ENCODE measurements at regions not wholly inside any gene's neighbourhood (a gene's known extent, or its start where the extent isn't known, plus 50 kb on each side); places are given as distances from the start of the nearest gene placed in this dataset.

DNA sequence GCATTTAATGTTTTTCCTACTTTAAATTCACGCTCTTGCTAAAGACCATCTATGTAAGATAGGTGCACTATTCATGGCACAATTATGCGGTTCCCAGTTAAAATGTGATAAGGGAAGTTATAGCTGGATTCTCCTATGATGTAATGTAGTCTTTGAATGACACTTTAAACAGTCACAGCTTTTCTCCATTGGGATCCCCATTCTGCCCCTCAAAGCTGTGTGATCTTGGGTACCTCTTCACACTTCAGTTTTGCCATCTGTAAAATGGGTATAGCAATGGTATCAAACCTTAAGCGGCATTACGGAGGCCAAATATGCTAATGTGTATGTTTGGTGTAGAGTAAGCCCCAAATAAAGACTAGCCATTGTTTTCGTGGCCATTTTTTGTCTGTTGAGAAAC lies 64.7 kb upstream of the ZNF217 start:
- DNase-seq = no peak
- peaks cover 0 to 36% (median 22%) of the 10 kb centered on the region in 4 donors for H3K4me1 ChIP-seq
- H3K27ac ChIP-seq = peak overlapping the region in 1 of 2 donors; percentile 61
- H3K27me3 ChIP-seq = no peaks in the 10 kb centered on the region
- no peaks in the 10 kb centered on the region for H3K36me3 ChIP-seq
- no peak overlapping the region for H3K4me3 ChIP-seq
- no peaks in the 10 kb centered on the region for H3K9me3 ChIP-seq
- intact Hi-C loops (cut with DNase I; ENCODE audit: low total_unique reads) = no loop called here
- TF ChIP-seq, protein P1, sequence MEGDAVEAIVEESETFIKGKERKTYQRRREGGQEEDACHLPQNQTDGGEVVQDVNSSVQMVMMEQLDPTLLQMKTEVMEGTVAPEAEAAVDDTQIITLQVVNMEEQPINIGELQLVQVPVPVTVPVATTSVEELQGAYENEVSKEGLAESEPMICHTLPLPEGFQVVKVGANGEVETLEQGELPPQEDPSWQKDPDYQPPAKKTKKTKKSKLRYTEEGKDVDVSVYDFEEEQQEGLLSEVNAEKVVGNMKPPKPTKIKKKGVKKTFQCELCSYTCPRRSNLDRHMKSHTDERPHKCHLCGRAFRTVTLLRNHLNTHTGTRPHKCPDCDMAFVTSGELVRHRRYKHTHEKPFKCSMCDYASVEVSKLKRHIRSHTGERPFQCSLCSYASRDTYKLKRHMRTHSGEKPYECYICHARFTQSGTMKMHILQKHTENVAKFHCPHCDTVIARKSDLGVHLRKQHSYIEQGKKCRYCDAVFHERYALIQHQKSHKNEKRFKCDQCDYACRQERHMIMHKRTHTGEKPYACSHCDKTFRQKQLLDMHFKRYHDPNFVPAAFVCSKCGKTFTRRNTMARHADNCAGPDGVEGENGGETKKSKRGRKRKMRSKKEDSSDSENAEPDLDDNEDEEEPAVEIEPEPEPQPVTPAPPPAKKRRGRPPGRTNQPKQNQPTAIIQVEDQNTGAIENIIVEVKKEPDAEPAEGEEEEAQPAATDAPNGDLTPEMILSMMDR (IDR thresholded peaks at IDR 0.05) = no peak

DNA sequence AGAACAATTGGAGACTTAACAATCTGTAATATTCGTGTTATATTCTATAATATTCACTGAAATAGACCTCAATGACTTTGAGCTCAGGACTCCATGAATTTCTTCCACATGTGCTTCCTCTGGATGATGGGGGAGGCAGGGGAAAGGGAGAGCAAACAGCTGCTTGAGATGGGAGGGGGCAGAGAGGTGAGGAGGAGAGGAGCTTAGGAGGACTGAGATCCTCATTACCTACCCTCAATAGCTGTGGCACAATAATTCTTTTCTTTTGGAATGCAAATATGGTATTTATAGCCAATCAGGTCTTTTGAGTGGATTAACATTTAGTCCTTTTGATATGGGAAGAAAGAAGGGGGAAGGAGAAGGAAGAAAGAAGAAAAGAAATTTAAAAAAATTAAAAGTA lies 64.1 kb upstream of the ZNF217 start:
- Histone ChIP-seq H3K4me3 (no peak overlapping the region), H3K36me3 (no peaks in the 10 kb centered on the region), H3K27ac (peak overlapping the region; percentile 3 to 61), H3K4me1 (peaks cover 0 to 36% (median 22%) of the 10 kb centered on the region in 4 donors), H3K9me3 (no peaks in the 10 kb centered on the region), H3K27me3 (no peaks in the 10 kb centered on the region)
- intact Hi-C loops (cut with DNase I; ENCODE audit: low total_unique reads) = no loop called here
- TF ChIP-seq, protein P1 (IDR thresholded peaks at IDR 0.05) = no peak
- no peak for DNase-seq

DNA sequence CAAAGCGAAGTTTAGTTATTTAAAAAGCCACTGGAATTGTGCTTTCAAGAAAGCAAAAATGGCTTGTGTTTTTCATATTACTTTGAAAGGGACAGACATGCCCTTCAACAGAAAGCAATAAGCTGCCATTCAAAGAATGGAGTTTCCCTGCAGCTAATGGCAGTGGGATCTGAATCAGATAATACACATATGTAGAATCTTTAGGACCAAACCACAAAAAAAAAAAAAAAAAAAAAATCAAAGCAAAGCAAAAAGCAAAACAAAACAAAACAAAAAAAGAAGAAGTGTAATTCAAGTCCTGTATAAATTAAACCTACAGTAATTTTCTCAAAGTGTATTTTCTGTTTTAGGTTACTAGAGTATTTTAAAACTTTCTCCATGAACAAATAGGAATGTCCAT lies 63.6 kb upstream of the ZNF217 start:
- peaks cover 0 to 38% (median 22%) of the 10 kb centered on the region in 4 donors for H3K4me1 ChIP-seq
- intact Hi-C loops (cut with DNase I; ENCODE audit: low total_unique reads) = no loop called here

DNA sequence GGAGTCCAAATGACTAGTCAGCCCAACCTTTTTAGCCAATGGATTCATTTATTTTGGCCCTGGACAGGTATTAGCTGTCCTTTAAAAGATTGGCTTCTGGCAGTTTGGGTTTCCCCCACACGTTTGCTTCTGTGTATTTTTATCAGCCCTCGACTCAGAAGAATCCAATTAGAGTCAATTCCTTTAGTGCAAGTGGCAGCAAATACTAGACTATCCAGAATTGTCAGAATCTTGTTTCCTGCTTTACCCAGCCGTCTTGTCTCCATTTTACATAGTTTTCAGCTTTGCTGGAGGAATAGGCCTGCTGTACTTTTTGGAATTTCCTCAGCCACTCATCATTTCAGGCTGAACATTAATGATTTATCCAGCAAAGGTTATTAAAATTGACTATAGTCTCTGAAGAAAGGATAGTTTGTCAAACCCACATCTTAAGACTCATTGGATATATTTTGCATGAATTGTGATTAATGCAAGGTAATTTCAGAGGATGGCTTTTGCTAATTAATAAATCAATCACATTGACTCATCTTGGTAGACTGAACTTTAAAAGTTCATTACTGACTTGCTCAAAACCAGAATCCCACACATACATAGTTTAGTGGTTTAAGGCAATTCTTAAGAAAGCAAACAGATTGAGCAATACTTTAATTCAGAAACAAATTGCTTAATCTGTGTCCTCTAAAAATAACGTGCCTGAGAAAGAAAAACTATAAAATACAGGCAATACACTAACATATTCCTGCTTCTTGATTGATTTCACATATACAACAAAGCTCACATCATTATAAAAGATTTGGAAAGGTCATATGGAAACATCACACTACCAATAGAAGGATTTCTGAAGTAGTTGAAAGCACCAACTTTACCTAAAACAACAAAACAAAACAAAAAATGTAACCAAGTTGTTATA lies 62.9 kb upstream of the ZNF217 start:
- H3K36me3 ChIP-seq = no peaks in the 10 kb centered on the region
- DNase-seq = no peak
- H3K9me3 ChIP-seq = no peaks in the 10 kb centered on the region
- no peak overlapping the region for H3K4me3 ChIP-seq
- TF ChIP-seq, protein P1 (IDR thresholded peaks at IDR 0.05) = no peak
- peaks cover 0 to 39% (median 22%) of the 10 kb centered on the region in 4 donors for H3K4me1 ChIP-seq
- H3K27ac ChIP-seq = peak overlapping the region; percentile 41 to 61
- H3K27me3 ChIP-seq = no peaks in the 10 kb centered on the region
- intact Hi-C loops (cut with DNase I; ENCODE audit: low total_unique reads) = no loop called here

More for the DNA sequence above, 63.6 kb upstream of the ZNF217 start:
- H3K4me3 ChIP-seq = no peak overlapping the region
- no peaks in the 10 kb centered on the region for H3K27me3 ChIP-seq
- no peak for DNase-seq
- no peaks in the 10 kb centered on the region for H3K9me3 ChIP-seq
- TF ChIP-seq, protein P1 (IDR thresholded peaks at IDR 0.05) = no peak
- H3K36me3 ChIP-seq = no peaks in the 10 kb centered on the region
- peak overlapping the region; percentile 29 to 61 for H3K27ac ChIP-seq

DNA sequence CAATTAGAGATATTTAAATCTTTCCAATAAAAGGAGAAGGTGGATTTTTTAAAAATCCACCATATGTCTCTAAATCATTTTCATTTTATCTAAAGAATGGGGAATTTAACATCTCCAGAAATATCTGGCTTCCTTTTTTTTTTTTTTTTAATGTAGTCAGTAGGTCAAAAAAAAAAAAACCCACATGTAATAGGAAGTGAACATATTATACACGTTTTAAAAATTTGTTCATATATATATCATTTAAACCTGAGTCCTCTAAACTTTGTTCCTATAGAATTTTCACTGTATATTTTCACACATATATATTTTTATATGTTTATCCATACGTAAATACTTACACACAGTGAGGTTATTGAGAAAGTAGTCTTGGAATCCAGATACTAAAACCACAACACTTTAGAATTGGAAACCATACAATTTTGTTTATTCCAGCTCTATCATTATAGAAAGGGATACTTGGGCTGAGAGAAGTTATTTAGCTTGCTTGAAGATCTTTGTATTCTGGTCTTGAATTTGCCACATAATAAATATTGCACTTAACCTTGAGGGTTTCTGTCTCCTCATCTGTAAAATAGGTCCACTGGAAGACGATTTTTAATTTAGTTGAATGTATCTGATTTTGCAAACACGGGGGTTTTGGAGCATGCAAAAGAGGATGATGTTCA lies 62.1 kb upstream of the ZNF217 start:
- intact Hi-C loops (cut with DNase I; ENCODE audit: low total_unique reads) = no loop called here
- H3K36me3 ChIP-seq = no peaks in the 10 kb centered on the region
- H3K4me1 ChIP-seq = peaks cover 0 to 34% (median 21%) of the 10 kb centered on the region in 4 donors
- H3K4me3 ChIP-seq = no peak overlapping the region
- DNase-seq = no peak
- TF ChIP-seq, protein P1 (IDR thresholded peaks at IDR 0.05) = no peak
- H3K9me3 ChIP-seq = no peaks in the 10 kb centered on the region
- H3K27me3 ChIP-seq = no peaks in the 10 kb centered on the region
- H3K27ac ChIP-seq = peak overlapping the region; percentile 41 to 61
